ENCODE measurements at regions not wholly inside any gene's neighbourhood (a gene's known extent, or its start where the extent isn't known, plus 50 kb on each side); places are given as distances from the start of the nearest gene placed in this dataset.

GRCh38 chr5:53309653-53310052 lies 170.8 kb upstream of the FST start:
- TF ChIP-seq CTCF (IDR thresholded peaks at IDR 0.05 in 4 of 5, conservative IDR thresholded peaks at IDR 0.05 in 1 of 5) (no peak), POLR2A (IDR thresholded peaks at IDR 0.05) (no peak)

Data from gastrocnemius medialis (tissue), 4 donors.